ENCODE measurements at regions not wholly inside any gene's neighbourhood (a gene's known extent, or its start where the extent isn't known, plus 50 kb on each side); places are given as distances from the start of the nearest gene placed in this dataset.

GRCh38 chrX:15947648-15948317, 93.2 kb upstream of the AP1S2 start:
- H3K4me3 ChIP-seq (ENCODE audit: low read length): no peak overlapping the region
- H3K9ac ChIP-seq (ENCODE audit: low read length): no peak overlapping the region
- peak overlapping the region; percentile 2 for H3K27ac ChIP-seq (ENCODE audit: low read length)

GRCh38 chrX:15946783-15947580, 92.4 kb upstream of the AP1S2 start:
- H3K4me1 ChIP-seq (ENCODE audit: control insufficient read depth, low read depth, low read length): peaks cover 17% of the 10 kb centered on the region
- no peaks in the 10 kb centered on the region for H3K36me3 ChIP-seq (ENCODE audit: control insufficient read depth, low read depth, low read length)
- no peaks in the 10 kb centered on the region for H3K27me3 ChIP-seq (ENCODE audit: control insufficient read depth, insufficient read depth, low read length)
- peak overlapping the region; percentile 18 for H3K4me3 ChIP-seq (ENCODE audit: low read length)
- no peaks in the 10 kb centered on the region for H3K9me3 ChIP-seq (ENCODE audit: control insufficient read depth, low read depth, low read length)
- H3K9ac ChIP-seq (ENCODE audit: low read length): no peak overlapping the region
- peak overlapping the region; percentile 54 for H3K27ac ChIP-seq (ENCODE audit: low read length)

More at GRCh38 chrX:15947648-15948317, 93.2 kb upstream of the AP1S2 start:
- peaks cover 17% of the 10 kb centered on the region for H3K4me1 ChIP-seq (ENCODE audit: control insufficient read depth, low read depth, low read length)
- H3K9me3 ChIP-seq (ENCODE audit: control insufficient read depth, low read depth, low read length): no peaks in the 10 kb centered on the region
- no peaks in the 10 kb centered on the region for H3K36me3 ChIP-seq (ENCODE audit: control insufficient read depth, low read depth, low read length)
- no peaks in the 10 kb centered on the region for H3K27me3 ChIP-seq (ENCODE audit: control insufficient read depth, insufficient read depth, low read length)

- no peak overlapping the region for H3K27ac ChIP-seq (ENCODE audit: low read length)
- H3K27me3 ChIP-seq (ENCODE audit: control insufficient read depth, insufficient read depth, low read length): no peaks in the 10 kb centered on the region
- no peak overlapping the region for H3K4me3 ChIP-seq (ENCODE audit: low read length)
- H3K36me3 ChIP-seq (ENCODE audit: control insufficient read depth, low read depth, low read length): no peaks in the 10 kb centered on the region
- H3K9me3 ChIP-seq (ENCODE audit: control insufficient read depth, low read depth, low read length): no peaks in the 10 kb centered on the region
- peaks cover 17% of the 10 kb centered on the region for H3K4me1 ChIP-seq (ENCODE audit: control insufficient read depth, low read depth, low read length)
- H3K9ac ChIP-seq (ENCODE audit: low read length): no peak overlapping the region
These were observed 88.8 kb upstream of the AP1S2 start for GRCh38 chrX:15943391-15943790.

GRCh38 chrX:15942307-15942706, 87.7 kb upstream of the AP1S2 start:
- no peak overlapping the region for H3K4me3 ChIP-seq (ENCODE audit: low read length)
- no peak overlapping the region for H3K27ac ChIP-seq (ENCODE audit: low read length)
- no peaks in the 10 kb centered on the region for H3K9me3 ChIP-seq (ENCODE audit: control insufficient read depth, low read depth, low read length)
- no peaks in the 10 kb centered on the region for H3K36me3 ChIP-seq (ENCODE audit: control insufficient read depth, low read depth, low read length)
- no peaks in the 10 kb centered on the region for H3K27me3 ChIP-seq (ENCODE audit: control insufficient read depth, insufficient read depth, low read length)
- no peak overlapping the region for H3K9ac ChIP-seq (ENCODE audit: low read length)
- peaks cover 9% of the 10 kb centered on the region for H3K4me1 ChIP-seq (ENCODE audit: control insufficient read depth, low read depth, low read length)

GRCh38 chrX:15939737-15940136, 85.1 kb upstream of the AP1S2 start:
- H3K36me3 ChIP-seq (ENCODE audit: control insufficient read depth, low read depth, low read length): no peaks in the 10 kb centered on the region
- no peak overlapping the region for H3K4me3 ChIP-seq (ENCODE audit: low read length)
- no peaks in the 10 kb centered on the region for H3K4me1 ChIP-seq (ENCODE audit: control insufficient read depth, low read depth, low read length)
- no peak overlapping the region for H3K9ac ChIP-seq (ENCODE audit: low read length)
- H3K27me3 ChIP-seq (ENCODE audit: control insufficient read depth, insufficient read depth, low read length): no peaks in the 10 kb centered on the region
- H3K9me3 ChIP-seq (ENCODE audit: control insufficient read depth, low read depth, low read length): no peaks in the 10 kb centered on the region
- no peak overlapping the region for H3K27ac ChIP-seq (ENCODE audit: low read length)

- Histone ChIP-seq H3K27me3 (ENCODE audit: control insufficient read depth, insufficient read depth, low read length) (no peaks in the 10 kb centered on the region), H3K9ac (ENCODE audit: low read length) (no peak overlapping the region), H3K4me1 (ENCODE audit: control insufficient read depth, low read depth, low read length) (no peaks in the 10 kb centered on the region), H3K27ac (ENCODE audit: low read length) (no peak overlapping the region), H3K36me3 (ENCODE audit: control insufficient read depth, low read depth, low read length) (no peaks in the 10 kb centered on the region), H3K9me3 (ENCODE audit: control insufficient read depth, low read depth, low read length) (no peaks in the 10 kb centered on the region), H3K4me3 (ENCODE audit: low read length) (no peak overlapping the region)
These were observed 83.5 kb upstream of the AP1S2 start for GRCh38 chrX:15938072-15938471.

- no peak overlapping the region for H3K9ac ChIP-seq (ENCODE audit: low read length)
- H3K36me3 ChIP-seq (ENCODE audit: control insufficient read depth, low read depth, low read length): no peaks in the 10 kb centered on the region
- no peaks in the 10 kb centered on the region for H3K27me3 ChIP-seq (ENCODE audit: control insufficient read depth, insufficient read depth, low read length)
- H3K9me3 ChIP-seq (ENCODE audit: control insufficient read depth, low read depth, low read length): no peaks in the 10 kb centered on the region
- no peak overlapping the region for H3K4me3 ChIP-seq (ENCODE audit: low read length)
- peaks cover 11% of the 10 kb centered on the region for H3K4me1 ChIP-seq (ENCODE audit: control insufficient read depth, low read depth, low read length)
- H3K27ac ChIP-seq (ENCODE audit: low read length): no peak overlapping the region
These were observed 76.7 kb upstream of the AP1S2 start for GRCh38 chrX:15931362-15931761.

GRCh38 chrX:15930585-15930984, 76.0 kb upstream of the AP1S2 start:
- Histone ChIP-seq H3K27ac (ENCODE audit: low read length) (no peak overlapping the region), H3K4me1 (ENCODE audit: control insufficient read depth, low read depth, low read length) (peaks cover 11% of the 10 kb centered on the region), H3K9ac (ENCODE audit: low read length) (no peak overlapping the region), H3K27me3 (ENCODE audit: control insufficient read depth, insufficient read depth, low read length) (no peaks in the 10 kb centered on the region), H3K4me3 (ENCODE audit: low read length) (no peak overlapping the region), H3K36me3 (ENCODE audit: control insufficient read depth, low read depth, low read length) (no peaks in the 10 kb centered on the region), H3K9me3 (ENCODE audit: control insufficient read depth, low read depth, low read length) (no peaks in the 10 kb centered on the region)

GRCh38 chrX:15929194-15929593, 74.6 kb upstream of the AP1S2 start:
- Histone ChIP-seq H3K4me1 (ENCODE audit: control insufficient read depth, low read depth, low read length) (peaks cover 11% of the 10 kb centered on the region), H3K36me3 (ENCODE audit: control insufficient read depth, low read depth, low read length) (no peaks in the 10 kb centered on the region), H3K9ac (ENCODE audit: low read length) (no peak overlapping the region), H3K9me3 (ENCODE audit: control insufficient read depth, low read depth, low read length) (no peaks in the 10 kb centered on the region), H3K27ac (ENCODE audit: low read length) (no peak overlapping the region), H3K4me3 (ENCODE audit: low read length) (no peak overlapping the region), H3K27me3 (ENCODE audit: control insufficient read depth, insufficient read depth, low read length) (no peaks in the 10 kb centered on the region)

GRCh38 chrX:15926622-15927021, 72.0 kb upstream of the AP1S2 start:
- Histone ChIP-seq H3K4me1 (ENCODE audit: control insufficient read depth, low read depth, low read length) (peaks cover 11% of the 10 kb centered on the region), H3K9me3 (ENCODE audit: control insufficient read depth, low read depth, low read length) (no peaks in the 10 kb centered on the region), H3K27ac (ENCODE audit: low read length) (no peak overlapping the region), H3K27me3 (ENCODE audit: control insufficient read depth, insufficient read depth, low read length) (no peaks in the 10 kb centered on the region), H3K4me3 (ENCODE audit: low read length) (no peak overlapping the region), H3K36me3 (ENCODE audit: control insufficient read depth, low read depth, low read length) (no peaks in the 10 kb centered on the region), H3K9ac (ENCODE audit: low read length) (no peak overlapping the region)

- H3K9ac ChIP-seq (ENCODE audit: low read length): no peak overlapping the region
- no peaks in the 10 kb centered on the region for H3K36me3 ChIP-seq (ENCODE audit: control insufficient read depth, low read depth, low read length)
- peaks cover 8% of the 10 kb centered on the region for H3K9me3 ChIP-seq (ENCODE audit: control insufficient read depth, low read depth, low read length)
- no peak overlapping the region for H3K4me3 ChIP-seq (ENCODE audit: low read length)
- no peak overlapping the region for H3K27ac ChIP-seq (ENCODE audit: low read length)
- H3K4me1 ChIP-seq (ENCODE audit: control insufficient read depth, low read depth, low read length): peaks cover 4% of the 10 kb centered on the region
- H3K27me3 ChIP-seq (ENCODE audit: control insufficient read depth, insufficient read depth, low read length): no peaks in the 10 kb centered on the region
These were observed 63.4 kb upstream of the AP1S2 start for GRCh38 chrX:15918003-15918402.

- Histone ChIP-seq H3K9ac (ENCODE audit: low read length) (no peak overlapping the region), H3K27me3 (ENCODE audit: control insufficient read depth, insufficient read depth, low read length) (no peaks in the 10 kb centered on the region), H3K4me3 (ENCODE audit: low read length) (no peak overlapping the region), H3K27ac (ENCODE audit: low read length) (no peak overlapping the region), H3K9me3 (ENCODE audit: control insufficient read depth, low read depth, low read length) (peaks cover 8% of the 10 kb centered on the region), H3K36me3 (ENCODE audit: control insufficient read depth, low read depth, low read length) (no peaks in the 10 kb centered on the region), H3K4me1 (ENCODE audit: control insufficient read depth, low read depth, low read length) (peaks cover 4% of the 10 kb centered on the region)
These were observed 62.1 kb upstream of the AP1S2 start for GRCh38 chrX:15916704-15917084.
